T-cell (primary cell): ENCODE measurements at regions not wholly inside any gene's neighbourhood (a gene's known extent, or its start where the extent isn't known, plus 50 kb on each side); places are given as distances from the start of the nearest gene placed in this dataset.

Source experiments
- ATAC-seq, 4 experiments: fragments of 200-7000 bp in 3 of 4; fragments of 150-1000 bp in 1 of 4; cut with Tn5 transposase; replicated peaks in 1 of 4; 1 replicate in 3 of 4; 2 replicates in 1 of 4; pipeline ENCODE4 v1.10.0; 2021; ENCODE audit warnings: moderate library complexity in 3 of 4, mild to moderate bottlenecking in 2 of 4, moderate number of reproducible peaks in 1 of 4
- CTCF ChIA-PET, 2 donors: fragments of 300-600 bp; sonication (Branson Sonifier 250); formaldehyde crosslinking; loops; one replicate each; lab custom pipeline; 2022; ENCODE audit warnings: antibody characterized with exemption in 2 of 2; lab: Charles Lee
- POLR2A ChIA-PET, 2 donors: fragments of 300-600 bp; sonication (Branson Sonifier 250); formaldehyde crosslinking; loops; one replicate each; lab custom pipeline; 2022; ENCODE audit warnings: antibody characterized with exemption in 2 of 2; lab: Charles Lee
- DNase-seq, 35 experiments: peaks; one replicate each; pipeline versions ENCODE4 v3.0.0 to v3.0.0-alpha.2; 2013 to 2023
- H3K27ac ChIP-seq: one replicate; pipeline ENCODE4 v1.5.1; 2013; ENCODE audit warnings: low read length
- H3K27me3 ChIP-seq, 2 experiments: replicated peaks in 1 of 2; 1 replicate in 1 of 2; 2 replicates in 1 of 2; pipeline versions ENCODE4 v1.6.1 to v1.7.0; 2013; ENCODE audit warnings: low read length in 1 of 2, mixed read lengths in 1 of 2; ENCODE audit not compliant: control insufficient read depth in 2 of 2, insufficient read depth in 2 of 2; ENCODE audit errors: extremely low read depth in 1 of 2
- H3K36me3 ChIP-seq, 2 donors: 1 replicate in 1 of 2; 2 replicates in 1 of 2; pipeline versions ENCODE4 v1.6.1 to v1.7.0; 2013; ENCODE audit warnings: low read length in 1 of 2; ENCODE audit not compliant: control insufficient read depth in 2 of 2, insufficient read depth in 1 of 2; ENCODE audit errors: extremely low read depth in 1 of 2
- H3K4me1 ChIP-seq, 2 experiments: 1 replicate in 1 of 2; 2 replicates in 1 of 2; pipeline versions ENCODE4 v1.6.1 to v1.7.0; 2013; ENCODE audit warnings: low read length in 2 of 2, mixed read lengths in 1 of 2; ENCODE audit not compliant: insufficient read depth in 2 of 2, control insufficient read depth in 1 of 2; ENCODE audit errors: extremely low read depth in 1 of 2
- H3K4me3 ChIP-seq, 2 donors: 1 replicate in 1 of 2; 2 replicates in 1 of 2; pipeline versions ENCODE4 v1.5.1 to v1.7.0; 2013; ENCODE audit warnings: mild to moderate bottlenecking in 2 of 2, low read length in 1 of 2, moderate library complexity in 1 of 2; ENCODE audit not compliant: control insufficient read depth in 1 of 2; ENCODE audit errors: extremely low read depth in 1 of 2
- H3K9me3 ChIP-seq: 2 replicates; pipeline ENCODE4 v1.7.0; 2013
- H3K27ac Mint-ChIP-seq, 2 donors: one replicate each; pipeline ENCODE4 v1.8.0; 2020 to 2021; ENCODE audit warnings: mild to moderate bottlenecking in 2 of 2, mixed read lengths in 2 of 2
- H3K27me3 Mint-ChIP-seq, 2 donors: one replicate each; pipeline ENCODE4 v1.8.0; 2021 to 2022; ENCODE audit warnings: mixed read lengths in 2 of 2
- H3K36me3 Mint-ChIP-seq: one replicate; pipeline ENCODE4 v1.8.0; 2021; ENCODE audit warnings: mixed read lengths
- H3K4me1 Mint-ChIP-seq, 3 donors: one replicate each; pipeline ENCODE4 v1.8.0; 2020 to 2022; ENCODE audit warnings: mixed read lengths in 3 of 3, mild to moderate bottlenecking in 1 of 3
- H3K4me3 Mint-ChIP-seq, 3 donors: one replicate each; pipeline ENCODE4 v1.8.0; 2020 to 2022; ENCODE audit warnings: mild to moderate bottlenecking in 3 of 3, mixed read lengths in 3 of 3, moderate library complexity in 3 of 3
- H3K9me3 Mint-ChIP-seq, 3 donors: one replicate each; pipeline ENCODE4 v1.8.0; 2020 to 2022; ENCODE audit warnings: mixed read lengths in 3 of 3
- WGBS: methylation state at CpG from one replicate; pipeline ENCODE4 v1.1.5; 2013; ENCODE audit warnings: missing lambda C conversion rate; ENCODE audit not compliant: insufficient coverage; 5-methylcytosine and 5-hydroxymethylcytosine counted together

DNA sequence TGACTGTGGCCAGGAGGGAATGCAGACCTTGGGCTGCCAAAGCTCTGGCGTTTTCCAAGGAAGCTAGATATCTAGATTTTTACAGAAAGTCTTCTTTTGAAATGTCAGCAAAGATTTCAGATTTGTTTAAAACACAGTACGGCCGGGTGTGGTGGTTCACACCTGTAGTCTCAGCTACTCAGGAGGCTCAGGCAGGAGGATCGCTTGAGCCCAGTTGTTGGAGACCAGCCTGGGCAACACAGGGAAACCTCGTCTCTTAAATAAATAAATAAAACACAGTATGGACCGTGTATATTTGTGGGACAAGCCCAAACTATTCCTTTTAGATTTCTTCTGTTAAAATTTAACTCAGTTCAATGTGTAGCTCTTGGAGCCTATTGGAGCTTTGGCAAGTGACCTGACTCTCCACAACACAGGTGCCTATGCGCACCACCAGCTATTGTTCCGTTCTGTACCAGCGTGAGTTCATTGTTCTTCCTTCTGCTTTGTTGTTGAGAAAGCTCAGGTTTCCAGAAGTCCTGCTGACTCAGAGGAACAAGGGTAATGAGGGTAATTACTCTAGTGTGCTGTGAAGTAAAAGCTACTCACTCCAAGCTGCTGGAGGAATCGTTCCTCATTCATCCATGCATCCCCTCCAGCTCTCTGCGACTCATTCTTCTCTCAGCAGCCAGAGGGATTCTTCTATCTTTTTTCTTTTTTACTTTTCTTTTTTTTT lies 73.1 kb upstream of the SLC6A6 start:
- H3K27me3 Mint-ChIP-seq: peaks cover 0 to 4% of the 10 kb centered on the region in 2 donors
- DNase-seq (no peak), ATAC-seq (no peak)
- POLR2A ChIA-PET: no interaction called here
- H3K27ac ChIP-seq: no peak overlapping the region
- no peaks in the 10 kb centered on the region for H3K9me3 ChIP-seq
- no peak overlapping the region for H3K27ac Mint-ChIP-seq
- no peaks in the 10 kb centered on the region for H3K36me3 ChIP-seq
- H3K4me3 Mint-ChIP-seq: no peak overlapping the region
- no peaks in the 10 kb centered on the region for H3K4me1 ChIP-seq
- peaks cover 0 to 4% of the 10 kb centered on the region in 2 experiments for H3K27me3 ChIP-seq
- H3K9me3 Mint-ChIP-seq: no peaks in the 10 kb centered on the region
- CTCF ChIA-PET: interaction anchor here in 1 of 2 donors (1.4 kb wide), 1 partner anchor 24 kb away, joined by 3 read pairs; no protein-coding TSS in a partner anchor
- WGBS: 86% methylated on average over 4 of the region's 11 CpGs
- H3K36me3 Mint-ChIP-seq: no peaks in the 10 kb centered on the region
- H3K4me1 Mint-ChIP-seq: no peaks in the 10 kb centered on the region
- no peak overlapping the region for H3K4me3 ChIP-seq

- Mint-ChIP-seq H3K36me3 (no peaks in the 10 kb centered on the region), H3K27me3 (peaks cover 0 to 4% of the 10 kb centered on the region in 2 donors), H3K4me3 (no peak overlapping the region), H3K9me3 (no peaks in the 10 kb centered on the region), H3K27ac (no peak overlapping the region), H3K4me1 (no peaks in the 10 kb centered on the region)
- Histone ChIP-seq H3K36me3 (no peaks in the 10 kb centered on the region), H3K9me3 (no peaks in the 10 kb centered on the region), H3K27me3 (no peaks in the 10 kb centered on the region), H3K4me3 (no peak overlapping the region), H3K4me1 (no peaks in the 10 kb centered on the region), H3K27ac (no peak overlapping the region)
- ATAC-seq (no peak), DNase-seq (no peak)
- POLR2A ChIA-PET: no interaction called here
- WGBS: 92% methylated on average over 5 of the region's 7 CpGs
- CTCF ChIA-PET: no interaction called here
Measured at GRCh38 chr3:14329842-14330241, 72.6 kb upstream of the SLC6A6 start.

DNA sequence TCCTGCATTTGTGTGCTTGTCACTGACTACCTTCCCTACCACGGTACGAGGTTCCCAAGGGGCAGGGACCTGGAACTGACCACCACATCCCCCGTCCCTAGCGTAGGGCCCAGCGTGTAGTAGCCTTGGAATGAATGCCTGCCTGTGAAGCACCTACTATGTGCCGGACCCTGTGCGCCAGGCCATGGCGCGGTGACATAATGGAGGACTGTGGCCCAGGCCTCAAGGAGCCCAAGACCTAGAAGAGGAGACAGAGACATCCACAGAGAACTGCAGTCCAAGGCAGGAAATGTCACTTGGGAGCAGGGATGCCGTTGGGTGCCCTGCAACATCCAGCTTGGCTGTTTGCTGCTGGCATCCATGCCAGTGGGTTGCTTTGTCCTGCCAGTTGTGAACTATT lies 71.9 kb upstream of the SLC6A6 start:
- DNase-seq (no peak), ATAC-seq (no peak)
- Histone ChIP-seq H3K9me3 (no peaks in the 10 kb centered on the region), H3K27me3 (no peaks in the 10 kb centered on the region), H3K4me1 (no peaks in the 10 kb centered on the region), H3K36me3 (no peaks in the 10 kb centered on the region), H3K27ac (no peak overlapping the region), H3K4me3 (no peak overlapping the region)
- no peaks in the 10 kb centered on the region for H3K36me3 Mint-ChIP-seq
- H3K27ac Mint-ChIP-seq: no peak overlapping the region
- no peaks in the 10 kb centered on the region for H3K4me1 Mint-ChIP-seq
- no peak overlapping the region for H3K4me3 Mint-ChIP-seq
- H3K27me3 Mint-ChIP-seq: peaks cover 0 to 4% of the 10 kb centered on the region in 2 donors
- ChIA-PET CTCF (no interaction called here), POLR2A (interaction anchor here in 1 of 2 donors (0.6 kb wide), 1 partner anchor 426 kb away, joined by 4 read pairs; no protein-coding TSS in a partner anchor)
- 92% methylated on average over 10 of the region's 10 CpGs for WGBS
- no peaks in the 10 kb centered on the region for H3K9me3 Mint-ChIP-seq

DNA sequence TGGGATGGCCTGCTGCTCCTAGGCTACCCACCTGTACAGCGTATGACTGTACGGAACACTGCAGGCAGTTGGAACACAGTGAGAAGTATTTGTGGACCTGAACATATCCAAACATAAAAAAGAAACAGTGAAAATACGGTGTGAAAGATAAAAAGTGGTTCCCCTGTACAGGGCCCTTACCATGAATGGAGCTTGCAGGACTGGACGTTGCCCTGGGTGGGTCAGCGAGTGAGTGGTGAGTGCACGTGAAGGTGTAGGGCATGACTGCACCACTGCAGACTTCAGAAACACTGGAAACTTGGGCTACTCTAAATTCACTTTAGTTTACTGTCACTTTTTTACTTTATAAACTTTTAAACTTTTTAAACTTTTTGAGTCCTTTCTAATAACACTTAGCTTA lies 71.2 kb upstream of the SLC6A6 start:
- no peak overlapping the region for H3K4me3 ChIP-seq
- no peaks in the 10 kb centered on the region for H3K36me3 ChIP-seq
- no peaks in the 10 kb centered on the region for H3K9me3 ChIP-seq
- Mint-ChIP-seq H3K4me3 (no peak overlapping the region), H3K27ac (no peak overlapping the region), H3K36me3 (no peaks in the 10 kb centered on the region), H3K4me1 (no peaks in the 10 kb centered on the region), H3K9me3 (no peaks in the 10 kb centered on the region), H3K27me3 (peaks cover 0 to 4% of the 10 kb centered on the region in 2 donors)
- no peak overlapping the region for H3K27ac ChIP-seq
- H3K27me3 ChIP-seq: no peaks in the 10 kb centered on the region
- no peaks in the 10 kb centered on the region for H3K4me1 ChIP-seq
- ChIA-PET CTCF (interaction anchor here (0.6 kb wide), 2 partner anchors 321 to 622 kb away, joined by 3 to 10 read pairs; no protein-coding TSS in a partner anchor), POLR2A (interaction anchor here (0.6 kb wide), 3 partner anchors 156 to 425 kb away, joined by 4 to 5 read pairs (median 4); no protein-coding TSS in a partner anchor)
- ATAC-seq (no peak), DNase-seq (no peak)
- no CpG with 5 or more reads among the region's 6 CpGs for WGBS

DNA sequence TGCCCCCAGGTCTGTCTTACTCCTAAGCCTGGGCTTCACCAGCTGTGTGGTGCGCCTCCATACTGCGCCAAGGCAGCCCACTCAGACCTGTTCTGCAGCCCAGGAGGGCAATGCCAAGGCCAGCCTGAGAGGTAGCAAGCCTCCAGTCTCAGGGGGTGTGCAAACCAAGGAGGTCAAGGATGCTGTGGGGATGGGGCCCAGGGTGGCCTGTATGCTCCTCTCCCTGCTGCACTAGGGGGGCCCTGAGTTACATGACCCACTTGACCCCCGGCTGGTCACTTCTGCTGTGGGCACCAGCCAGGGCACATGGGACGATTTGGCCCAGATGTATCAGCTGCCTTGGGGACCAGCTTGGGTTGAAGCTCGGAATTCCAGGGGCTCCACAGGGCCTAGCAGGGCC lies 70.0 kb upstream of the SLC6A6 start:
- no peak for DNase-seq
- Mint-ChIP-seq H3K36me3 (no peaks in the 10 kb centered on the region), H3K9me3 (no peaks in the 10 kb centered on the region), H3K4me1 (no peaks in the 10 kb centered on the region), H3K27me3 (peaks cover 0 to 4% of the 10 kb centered on the region in 2 donors), H3K4me3 (no peak overlapping the region), H3K27ac (no peak overlapping the region)
- 85% methylated on average over 5 of the region's 5 CpGs for WGBS
- CTCF ChIA-PET: no interaction called here
- Histone ChIP-seq H3K27me3 (no peaks in the 10 kb centered on the region), H3K27ac (no peak overlapping the region), H3K9me3 (no peaks in the 10 kb centered on the region), H3K36me3 (no peaks in the 10 kb centered on the region), H3K4me1 (no peaks in the 10 kb centered on the region), H3K4me3 (no peak overlapping the region)
- POLR2A ChIA-PET: no interaction called here
- no peak for ATAC-seq

DNA sequence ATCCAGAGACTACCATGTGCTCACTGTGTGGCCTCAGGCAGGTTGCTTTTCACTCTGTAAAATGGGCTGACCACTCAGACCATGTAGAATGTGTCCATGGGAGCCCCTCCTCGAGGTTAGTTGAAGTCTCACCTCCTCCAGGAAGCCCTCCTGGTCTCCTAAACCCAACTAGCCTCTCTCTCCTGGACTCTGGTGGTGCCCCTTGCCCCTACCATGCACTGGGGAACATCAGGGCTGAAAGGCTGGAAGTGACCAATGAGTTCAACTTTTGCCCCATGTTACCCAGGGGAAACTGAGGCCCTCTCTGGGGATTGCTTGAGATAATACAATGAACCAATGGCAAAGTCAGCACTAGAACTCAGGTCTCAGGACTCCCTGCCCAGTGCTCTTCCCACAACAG lies 69.2 kb upstream of the SLC6A6 start:
- Mint-ChIP-seq H3K4me3 (no peak overlapping the region), H3K4me1 (no peaks in the 10 kb centered on the region), H3K9me3 (no peaks in the 10 kb centered on the region), H3K27me3 (peaks cover 0 to 4% of the 10 kb centered on the region in 2 donors), H3K27ac (no peak overlapping the region), H3K36me3 (no peaks in the 10 kb centered on the region)
- POLR2A ChIA-PET: no interaction called here
- ATAC-seq (no peak), DNase-seq (no peak)
- WGBS: 40% methylated on average over 1 of the region's 1 CpG
- Histone ChIP-seq H3K4me1 (no peaks in the 10 kb centered on the region), H3K27ac (no peak overlapping the region), H3K36me3 (no peaks in the 10 kb centered on the region), H3K9me3 (no peaks in the 10 kb centered on the region), H3K4me3 (no peak overlapping the region), H3K27me3 (no peaks in the 10 kb centered on the region)
- CTCF ChIA-PET: no interaction called here
